Spinal cord (tissue), 9 donors: ENCODE measurements at regions not wholly inside any gene's neighbourhood (a gene's known extent, or its start where the extent isn't known, plus 50 kb on each side); places are given as distances from the start of the nearest gene placed in this dataset.

Experiments
- DNase-seq, 6 donors: peaks; one replicate each; pipeline versions ENCODE4 v3.0.0 to v3.0.0-alpha.2; 2013 to 2015; ENCODE audit warnings: low spot score in 6 of 6, low read depth in 4 of 6
- H3K27ac ChIP-seq: one replicate; pipeline ENCODE4 v1.5.1; 2013; ENCODE audit warnings: low read depth, low read length, control low read depth
- H3K27me3 ChIP-seq: one replicate; pipeline ENCODE4 v1.6.1; 2013; ENCODE audit warnings: low read length; ENCODE audit not compliant: control insufficient read depth, insufficient read depth
- H3K36me3 ChIP-seq: one replicate; pipeline ENCODE4 v1.6.1; 2013; ENCODE audit warnings: low read length; ENCODE audit not compliant: control insufficient read depth, insufficient read depth
- H3K4me1 ChIP-seq: one replicate; pipeline ENCODE4 v1.6.1; 2013; ENCODE audit warnings: low read length; ENCODE audit not compliant: control insufficient read depth, insufficient read depth
- H3K4me3 ChIP-seq: one replicate; pipeline ENCODE4 v1.5.1; 2013; ENCODE audit warnings: low read depth, low read length, control low read depth
- H3K9me3 ChIP-seq: one replicate; pipeline ENCODE4 v1.6.1; 2013; ENCODE audit warnings: low read length; ENCODE audit not compliant: control insufficient read depth, insufficient read depth
- WGBS: methylation state at CpG from one replicate; pipeline ENCODE4 v1.1.5; 2013; ENCODE audit warnings: missing lambda C conversion rate; ENCODE audit not compliant: insufficient coverage; 5-methylcytosine and 5-hydroxymethylcytosine counted together
- donor health status: healthy.

DNA sequence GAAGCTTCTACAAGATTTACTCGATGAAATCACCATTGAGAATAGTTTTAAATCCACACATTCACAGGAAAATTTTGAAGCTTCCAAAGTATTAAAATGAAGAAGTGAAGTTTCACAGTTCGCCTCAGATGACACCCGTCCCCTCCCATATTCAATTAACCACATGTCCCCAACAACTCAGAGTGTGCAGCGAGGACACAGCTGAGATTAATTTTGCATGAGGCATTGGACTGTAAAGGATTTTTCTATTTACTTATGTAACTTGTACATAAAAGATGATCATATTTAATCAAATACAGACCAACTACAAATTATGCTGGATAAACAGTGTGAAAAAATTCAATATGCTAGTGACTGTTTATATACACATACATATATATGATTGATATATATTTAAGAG is 84.7 kb upstream of the OLFM1 start:
- no CpG with 5 or more reads among the region's 4 CpGs for WGBS
- Histone ChIP-seq H3K36me3 (no peaks in the 10 kb centered on the region), H3K27me3 (no peaks in the 10 kb centered on the region), H3K27ac (no peak overlapping the region), H3K9me3 (peaks cover 14% of the 10 kb centered on the region), H3K4me3 (no peak overlapping the region), H3K4me1 (no peaks in the 10 kb centered on the region)
- DNase-seq, result no peak

DNA sequence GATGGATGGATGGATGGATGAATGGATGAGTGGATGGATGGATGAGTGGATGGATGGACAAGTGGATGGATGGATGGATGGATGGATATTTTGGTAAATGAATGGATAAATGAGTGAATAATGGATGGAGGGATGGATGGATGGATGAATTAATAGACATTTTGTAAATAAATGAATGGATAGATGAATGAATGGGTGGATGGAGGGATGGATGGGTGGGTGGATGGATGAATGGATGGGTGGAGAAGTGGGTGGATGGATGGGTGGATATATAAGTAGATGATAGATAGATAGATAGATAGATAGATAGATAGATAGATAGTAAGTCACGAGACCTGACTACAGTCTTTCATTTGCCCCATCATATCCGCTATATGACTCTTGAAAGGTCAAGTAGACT is 82.7 kb upstream of the OLFM1 start:
- no CpG with 5 or more reads among the region's 2 CpGs for whole genome bisulfite sequencing

DNA sequence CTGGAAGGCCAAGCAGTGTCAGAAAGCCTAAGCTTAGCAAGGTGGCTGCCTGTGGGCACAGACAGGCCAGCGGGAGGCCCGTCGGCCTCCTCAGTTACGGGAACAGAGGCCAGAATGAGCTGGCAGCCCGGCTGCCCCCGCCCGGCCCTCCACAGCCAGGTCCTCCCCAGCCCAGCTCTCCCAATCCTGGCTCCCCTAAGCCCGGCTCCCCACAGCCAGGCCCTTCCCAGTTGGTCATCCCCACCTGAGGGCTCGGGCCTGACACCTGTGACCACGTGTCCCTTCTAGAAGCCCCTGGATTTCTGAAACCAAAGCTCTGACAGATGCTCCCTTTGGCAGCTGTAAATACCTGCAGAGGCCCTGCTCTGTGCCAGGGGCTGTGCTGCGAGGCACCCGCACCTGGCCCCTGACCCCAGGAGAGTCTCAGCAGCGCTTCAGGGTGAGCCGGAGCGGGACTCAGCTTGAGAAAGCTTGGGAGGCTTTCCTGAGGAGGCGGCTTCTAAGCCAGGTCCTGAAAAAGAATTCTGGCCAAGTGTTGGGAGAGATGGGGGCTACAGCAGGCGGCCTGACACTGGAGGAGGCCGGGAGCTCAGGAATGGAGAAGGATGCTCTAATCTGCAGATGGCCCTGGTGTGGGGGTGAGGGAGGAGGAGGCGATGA is 80.4 kb upstream of the OLFM1 start:
- H3K27me3 ChIP-seq, result no peaks in the 10 kb centered on the region
- H3K36me3 ChIP-seq, result no peaks in the 10 kb centered on the region
- no peaks in the 10 kb centered on the region for H3K9me3 ChIP-seq
- no peak for DNase-seq
- 89% methylated on average over 19 of the region's 19 CpGs for WGBS
- no peaks in the 10 kb centered on the region for H3K4me1 ChIP-seq
- no peak overlapping the region for H3K4me3 ChIP-seq
- no peak overlapping the region for H3K27ac ChIP-seq

More for the DNA sequence above, 82.7 kb upstream of the OLFM1 start:
- no peak for DNase-seq
- Histone ChIP-seq H3K9me3 (peaks cover 14% of the 10 kb centered on the region), H3K4me3 (no peak overlapping the region), H3K4me1 (no peaks in the 10 kb centered on the region), H3K36me3 (no peaks in the 10 kb centered on the region), H3K27me3 (no peaks in the 10 kb centered on the region), H3K27ac (no peak overlapping the region)

DNA sequence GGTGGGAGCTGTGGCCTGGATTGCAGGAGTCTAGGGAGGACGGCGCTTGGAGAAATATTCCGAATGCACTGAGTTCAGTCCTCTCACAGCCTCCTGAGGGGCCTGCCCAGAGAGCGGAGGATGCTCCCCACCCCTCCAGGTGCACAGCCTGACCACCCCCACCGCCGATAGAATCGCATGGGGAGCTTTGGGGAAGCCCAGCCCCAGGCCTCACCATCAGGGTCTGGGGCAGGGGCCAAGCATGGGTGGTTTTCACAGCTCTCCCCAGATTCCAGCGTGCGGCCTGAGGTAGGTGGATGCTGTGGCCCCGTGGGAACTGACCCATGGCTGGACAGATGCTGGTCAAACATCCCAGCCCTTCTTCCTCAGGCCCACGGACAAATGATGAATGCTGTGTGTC is 79.9 kb upstream of the OLFM1 start:
- Histone ChIP-seq H3K27ac (no peak overlapping the region), H3K9me3 (no peaks in the 10 kb centered on the region), H3K27me3 (no peaks in the 10 kb centered on the region), H3K4me3 (no peak overlapping the region), H3K4me1 (no peaks in the 10 kb centered on the region), H3K36me3 (no peaks in the 10 kb centered on the region)
- DNase-seq, result no peak
- WGBS, result 85% methylated on average over 9 of the region's 11 CpGs

DNA sequence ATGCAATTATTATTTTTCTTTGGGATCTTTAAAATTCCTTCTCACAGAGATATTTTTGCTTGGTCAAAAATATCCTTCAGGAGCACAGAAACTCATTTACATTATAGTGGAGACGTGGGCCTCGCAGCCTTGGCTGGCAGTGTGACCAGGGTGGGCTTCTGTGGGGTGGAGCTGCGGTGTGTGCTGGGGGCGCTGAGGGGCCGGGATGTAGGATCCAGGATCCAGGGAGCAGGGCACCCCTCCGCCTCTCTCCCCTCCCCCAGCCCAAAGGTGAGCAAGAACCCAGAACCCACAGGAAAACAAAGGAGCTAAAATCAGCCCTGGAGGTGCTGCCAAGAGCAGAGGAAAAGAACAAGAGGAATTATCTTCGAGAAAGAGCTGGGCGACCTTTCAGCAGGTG is 79.1 kb upstream of the OLFM1 start:
- no peaks in the 10 kb centered on the region for H3K4me1 ChIP-seq
- no peaks in the 10 kb centered on the region for H3K36me3 ChIP-seq
- no peaks in the 10 kb centered on the region for H3K9me3 ChIP-seq
- no peak for DNase-seq
- 93% methylated on average over 3 of the region's 8 CpGs for WGBS
- no peak overlapping the region for H3K4me3 ChIP-seq
- H3K27ac ChIP-seq, result no peak overlapping the region
- H3K27me3 ChIP-seq, result no peaks in the 10 kb centered on the region

DNA sequence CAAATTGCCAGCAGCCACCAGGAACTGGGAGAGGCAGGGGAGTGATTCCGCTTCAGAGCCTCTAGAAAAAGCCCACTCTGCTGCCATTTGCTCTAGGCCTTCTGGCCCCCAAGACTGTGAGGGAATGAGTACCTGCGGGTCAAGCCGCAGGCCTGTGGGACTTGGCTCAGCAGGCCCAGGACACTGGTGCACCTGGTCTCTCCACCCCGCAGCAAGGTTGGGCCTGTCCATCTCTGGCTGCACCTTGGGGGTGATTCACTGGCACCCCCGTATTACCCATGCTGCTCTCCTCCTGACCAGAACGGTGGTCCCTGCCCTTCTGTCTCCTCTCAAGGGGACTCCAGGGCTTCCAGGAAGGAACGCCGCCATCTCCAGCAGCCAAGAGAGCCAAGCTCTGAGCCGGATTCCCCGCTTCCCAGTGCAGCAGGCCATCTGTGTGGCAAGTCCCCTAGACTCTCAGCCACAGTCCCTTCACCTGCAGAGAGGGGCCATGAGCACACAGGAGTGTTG is 78.4 kb upstream of the OLFM1 start:
- no peak for DNase-seq
- no peaks in the 10 kb centered on the region for H3K27me3 ChIP-seq
- H3K9me3 ChIP-seq, result no peaks in the 10 kb centered on the region
- H3K36me3 ChIP-seq, result no peaks in the 10 kb centered on the region
- H3K4me1 ChIP-seq, result no peaks in the 10 kb centered on the region
- H3K27ac ChIP-seq, result no peak overlapping the region
- WGBS, result 93% methylated on average over 10 of the region's 10 CpGs
- no peak overlapping the region for H3K4me3 ChIP-seq

DNA sequence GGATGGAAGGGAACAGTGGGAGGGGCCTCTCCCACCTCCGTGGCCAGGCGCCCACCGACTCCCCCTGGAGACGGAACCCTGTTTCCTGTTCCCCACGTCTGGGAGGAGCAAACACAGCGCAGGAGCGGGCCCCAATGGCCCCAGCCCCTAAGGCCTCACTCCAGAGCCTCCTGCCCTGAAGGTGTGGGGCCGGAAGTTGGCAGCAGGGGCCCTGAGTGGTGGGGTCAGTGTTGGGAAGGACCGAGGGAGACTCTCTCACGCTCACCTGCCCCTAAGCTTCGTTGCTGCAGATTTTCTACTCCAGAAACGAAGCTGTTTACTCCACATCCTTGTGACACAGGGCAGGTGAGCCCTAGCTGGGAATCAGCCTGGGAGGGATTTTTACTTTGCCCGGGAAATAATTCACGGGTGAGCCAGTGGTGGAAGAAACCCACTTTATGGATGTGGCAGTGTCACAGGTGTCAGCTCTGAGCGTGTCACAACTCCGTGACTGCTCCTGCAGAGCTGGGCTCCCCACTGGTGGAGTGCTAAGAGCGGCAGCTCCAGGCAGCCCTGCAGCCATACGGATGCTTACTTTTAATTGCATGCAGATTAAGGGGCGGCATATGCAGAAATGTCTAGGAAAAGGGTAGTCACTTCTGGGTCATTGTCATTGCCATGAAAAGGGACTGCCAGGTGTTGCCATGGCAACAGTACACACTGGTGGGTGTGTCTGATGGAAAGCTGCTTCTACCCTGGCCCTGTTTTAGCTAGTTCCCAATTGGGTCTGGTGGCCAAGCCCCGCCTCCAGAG is 77.5 kb upstream of the OLFM1 start:
- no peaks in the 10 kb centered on the region for H3K9me3 ChIP-seq
- H3K27me3 ChIP-seq, result no peaks in the 10 kb centered on the region
- no peaks in the 10 kb centered on the region for H3K36me3 ChIP-seq
- peaks cover 3% of the 10 kb centered on the region for H3K4me1 ChIP-seq
- H3K27ac ChIP-seq, result no peak overlapping the region
- WGBS, result 66% methylated on average over 15 of the region's 20 CpGs
- DNase-seq, result no peak
- H3K4me3 ChIP-seq, result no peak overlapping the region

DNA sequence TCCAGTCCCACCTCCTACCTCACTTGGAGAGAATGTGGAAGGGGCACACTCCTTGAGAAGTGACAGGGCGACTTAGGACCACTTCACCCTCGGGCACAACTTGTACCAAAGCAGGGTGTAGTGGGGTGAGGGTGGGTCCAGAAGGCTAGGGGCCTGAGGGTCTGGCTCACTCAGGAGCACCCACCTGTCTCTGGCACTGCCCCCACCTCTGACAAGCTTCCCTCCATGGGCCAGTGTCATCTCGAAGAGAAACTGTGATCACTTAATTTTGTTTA is 76.9 kb upstream of the OLFM1 start:
- H3K27me3 ChIP-seq, result no peaks in the 10 kb centered on the region
- peaks cover 6% of the 10 kb centered on the region for H3K4me1 ChIP-seq
- no CpG with 5 or more reads among the region's 3 CpGs for WGBS
- no peaks in the 10 kb centered on the region for H3K36me3 ChIP-seq
- no peak overlapping the region for H3K27ac ChIP-seq
- DNase-seq, result no peak
- H3K4me3 ChIP-seq, result no peak overlapping the region
- H3K9me3 ChIP-seq, result no peaks in the 10 kb centered on the region

DNA sequence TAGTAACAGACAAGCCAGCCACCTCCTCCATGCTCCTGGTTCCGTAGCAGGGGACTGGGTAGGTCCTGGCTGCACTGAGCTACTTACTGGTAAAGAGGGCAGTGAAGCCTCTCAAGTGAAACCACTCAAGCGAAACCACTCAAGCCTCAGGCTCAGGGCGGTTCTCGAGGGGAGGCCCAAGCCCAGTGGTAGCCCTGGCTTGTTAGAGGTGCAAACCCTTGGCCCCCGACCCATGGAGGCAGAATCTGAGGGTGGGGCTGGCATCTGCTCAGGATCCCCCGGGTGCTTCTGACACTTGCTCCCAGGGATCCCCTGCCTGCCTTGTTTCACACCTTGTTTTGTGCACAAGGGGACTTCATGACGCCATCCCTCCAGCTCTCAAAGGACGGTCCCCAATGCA is 76.5 kb upstream of the OLFM1 start:
- no peaks in the 10 kb centered on the region for H3K27me3 ChIP-seq
- H3K36me3 ChIP-seq, result no peaks in the 10 kb centered on the region
- no peaks in the 10 kb centered on the region for H3K9me3 ChIP-seq
- no peak overlapping the region for H3K27ac ChIP-seq
- H3K4me1 ChIP-seq, result peaks cover 8% of the 10 kb centered on the region
- no peak for DNase-seq
- WGBS, result 93% methylated on average over 8 of the region's 8 CpGs
- no peak overlapping the region for H3K4me3 ChIP-seq

DNA sequence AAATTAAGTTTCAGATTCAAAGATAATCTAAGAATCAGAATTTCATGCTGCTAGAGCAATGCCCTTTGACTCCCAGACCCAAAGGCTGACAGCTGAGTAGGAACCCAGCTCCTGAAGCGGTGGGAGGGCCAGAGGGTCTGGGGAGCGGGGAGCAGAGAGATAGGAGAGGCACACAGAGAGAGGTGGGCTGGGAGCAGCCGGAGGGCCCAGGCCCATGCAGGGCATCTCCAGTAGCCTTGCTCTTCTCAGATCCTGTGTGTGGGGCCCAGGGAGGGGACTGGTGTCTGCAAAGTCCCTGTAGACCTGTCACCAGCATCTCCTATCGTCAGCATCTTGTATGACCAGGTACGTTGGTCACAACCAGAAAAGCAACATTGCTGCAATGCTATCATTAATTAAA is 75.3 kb upstream of the OLFM1 start:
- Histone ChIP-seq H3K36me3 (no peaks in the 10 kb centered on the region), H3K4me3 (no peak overlapping the region), H3K4me1 (peaks cover 11% of the 10 kb centered on the region), H3K27me3 (no peaks in the 10 kb centered on the region), H3K27ac (no peak overlapping the region), H3K9me3 (no peaks in the 10 kb centered on the region)
- 98% methylated on average over 5 of the region's 5 CpGs for WGBS
- DNase-seq, result no peak
